NCI-H2196 treated with DMSO at 0.1 percent for 48 hours (cell line): ENCODE measurements at regions not wholly inside any gene's neighbourhood (a gene's known extent, or its start where the extent isn't known, plus 50 kb on each side); places are given as distances from the start of the nearest gene placed in this dataset.
A peak's percentile ranks its signal among the peaks of the same experiment; 100 is the strongest.

Experiments
- DNase-seq: peaks from one replicate; lab custom pipeline; 2025; ENCODE audit not compliant: unreplicated experiment; lab: John Stamatoyannopoulos, UW

DNA sequence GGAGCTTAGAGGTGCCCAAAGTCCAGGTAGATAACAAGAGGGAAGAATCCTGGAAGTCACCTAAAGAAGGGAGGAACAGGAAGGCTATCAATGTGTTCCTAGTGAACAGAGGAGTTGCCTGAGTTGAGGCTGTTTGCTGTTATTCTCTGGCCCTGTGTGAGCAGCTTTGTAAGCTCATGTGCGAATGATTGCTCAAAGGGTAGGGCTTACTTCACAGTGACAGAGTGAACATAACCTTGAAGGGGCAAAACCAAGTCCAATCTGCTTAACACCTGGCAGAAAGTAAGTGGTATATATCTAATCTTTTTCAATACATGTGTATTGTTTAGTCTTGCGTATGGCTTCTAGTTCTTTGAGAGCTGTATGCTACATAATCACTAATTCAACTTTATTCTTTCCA, 1153.6 kb downstream of the TUSC7 start:
- DNase-seq = no peak

DNA sequence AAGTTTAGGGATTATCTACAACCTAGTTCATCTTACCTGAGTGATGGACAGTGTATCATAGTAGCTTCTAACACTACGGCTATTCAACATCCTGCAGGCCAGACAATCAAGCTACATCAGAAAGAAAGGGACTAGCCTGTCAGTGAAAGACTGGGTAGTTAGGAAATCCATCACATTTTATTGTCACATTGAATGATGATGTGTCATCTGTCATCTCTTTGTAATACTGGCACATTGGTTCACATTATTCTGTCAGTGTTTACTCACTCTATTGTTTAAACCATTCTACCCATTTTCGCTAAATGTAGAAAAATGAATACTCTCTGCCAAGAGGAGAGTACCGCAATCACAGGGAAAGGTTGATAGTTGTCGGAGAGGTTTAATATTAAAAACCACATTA, 1155.8 kb downstream of the TUSC7 start:
- DNase-seq = no peak

- DNase-seq = no peak
These were observed 1159.2 kb downstream of the TUSC7 start for GRCh38 chr3:117868766-117869165.

DNA sequence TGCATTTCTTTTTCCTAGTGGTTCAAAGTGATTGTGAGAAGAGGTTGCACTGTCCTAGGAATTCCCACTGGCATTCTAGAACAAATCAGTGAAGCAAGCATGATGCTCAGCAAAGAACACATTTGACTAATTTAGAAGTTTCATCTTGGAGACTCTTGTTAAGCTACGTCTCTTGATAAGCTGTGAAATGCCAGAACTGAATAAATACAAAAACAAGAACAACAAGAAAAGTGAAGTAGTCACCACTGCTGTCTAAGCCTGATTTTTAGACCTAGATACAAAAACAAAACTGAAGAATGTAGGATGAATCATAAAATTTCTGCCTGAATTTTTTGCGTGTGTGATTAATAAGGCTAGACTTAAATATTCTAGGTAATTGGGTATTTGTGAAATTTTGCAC, 1162.4 kb downstream of the TUSC7 start:
- DNase-seq = no peak

GRCh38 chr3:117872594-117873248, 1161.9 kb downstream of the IGSF11 start:
- DNase-seq = peak; percentile 91

GRCh38 chr3:117873249-117873600, 1161.4 kb downstream of the IGSF11 start:
- peak; percentile 92 for DNase-seq

DNA sequence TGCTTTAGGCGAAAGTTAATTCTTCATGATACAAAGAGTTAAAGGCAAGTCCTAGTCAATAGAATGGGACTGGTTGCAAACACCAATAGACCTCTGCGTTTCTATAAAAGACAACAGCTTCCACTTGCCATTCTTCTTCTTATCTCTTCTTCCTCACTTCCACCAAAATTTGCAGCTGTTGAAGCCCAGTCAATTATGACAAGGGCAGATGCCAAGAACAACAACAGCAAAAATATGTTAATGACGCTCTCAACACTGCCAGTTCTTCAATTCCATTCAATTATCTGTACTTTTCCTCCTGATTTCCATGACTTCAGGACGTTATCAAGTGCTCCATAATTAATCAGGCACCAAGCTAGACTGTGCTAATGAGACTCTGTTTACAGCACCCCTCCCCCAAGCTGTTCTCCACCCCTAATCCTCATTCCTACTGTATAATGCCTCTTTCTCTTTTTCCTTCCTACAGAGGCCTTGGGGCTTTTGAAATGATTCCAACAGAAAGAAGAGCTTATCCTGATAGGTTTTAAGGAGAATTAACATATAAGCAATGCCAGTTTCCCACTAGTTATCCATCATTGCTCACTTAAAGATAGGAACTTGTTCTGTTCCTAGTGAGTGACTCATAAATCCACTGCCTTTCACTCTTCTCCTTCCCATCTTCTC, 1160.5 kb downstream of the IGSF11 start:
- DNase-seq = no peak

GRCh38 chr3:117874904-117875874, 1159.5 kb downstream of the IGSF11 start:
- DNase-seq = no peak

DNA sequence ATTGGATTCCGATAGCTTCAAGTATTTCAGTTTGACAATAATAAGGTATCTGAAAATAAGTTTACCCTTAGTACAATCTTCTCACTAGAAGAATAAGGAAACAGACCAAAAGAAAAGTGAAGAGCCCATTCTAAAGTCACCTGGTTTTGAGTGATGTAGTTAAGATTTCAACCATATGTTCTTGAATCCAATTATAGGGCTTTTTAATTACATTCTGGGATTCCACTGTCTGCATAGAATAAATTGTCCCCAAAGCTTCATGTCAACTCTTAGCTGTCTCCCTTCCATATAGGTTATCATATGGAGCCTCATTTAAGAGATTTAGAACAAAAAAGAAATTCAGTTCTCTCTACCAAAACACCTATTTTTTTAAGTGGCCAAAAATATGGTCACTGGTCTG, 1158.8 kb downstream of the IGSF11 start:
- no peak for DNase-seq

GRCh38 chr3:117880638-117881037, 1154.0 kb downstream of the IGSF11 start:
- no peak for DNase-seq

- DNase-seq = no peak
These were observed 1153.4 kb downstream of the IGSF11 start for GRCh38 chr3:117881210-117881609.

GRCh38 chr3:117885011-117885441, 1149.6 kb downstream of the IGSF11 start:
- DNase-seq = no peak

GRCh38 chr3:117886147-117886546, 1148.5 kb downstream of the IGSF11 start:
- DNase-seq = no peak

DNA sequence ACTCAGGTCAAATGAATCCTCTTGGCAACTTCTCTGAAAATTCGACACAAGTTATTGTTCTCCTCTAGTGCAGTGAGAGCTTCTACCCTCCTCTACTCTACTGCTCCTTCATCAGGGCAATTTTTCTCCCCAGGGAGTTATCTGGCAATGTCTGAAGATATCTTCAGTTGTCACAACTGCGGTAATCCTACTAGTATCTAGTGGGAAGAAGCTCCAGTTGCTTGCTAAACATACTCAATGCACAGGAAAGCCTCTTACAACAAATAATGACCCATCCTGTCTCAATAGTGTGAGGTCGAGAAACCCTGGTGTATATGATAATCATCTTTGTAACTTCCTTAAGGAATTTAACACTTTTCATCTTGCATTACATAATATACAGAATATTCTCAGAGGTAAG, 1147.6 kb downstream of the IGSF11 start:
- no peak for DNase-seq

DNA sequence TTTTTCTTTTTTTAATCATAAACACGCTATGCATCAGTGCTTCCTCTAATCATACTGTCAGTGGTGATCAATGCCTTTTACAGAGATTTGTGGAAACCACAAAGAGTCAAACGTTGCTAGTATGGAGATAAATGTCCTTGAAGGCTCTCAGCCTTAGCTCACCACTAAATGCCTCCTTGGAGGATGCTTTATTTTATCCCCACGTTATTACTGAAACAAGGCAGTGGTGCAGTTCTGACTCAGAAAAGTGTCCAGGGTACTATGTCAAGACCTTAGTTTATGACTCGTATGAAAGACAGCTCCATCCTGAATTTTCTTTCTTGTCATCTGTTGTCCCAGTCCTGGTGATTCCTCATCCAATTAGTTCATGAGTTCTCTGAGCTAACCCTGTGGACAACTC, 1146.7 kb downstream of the IGSF11 start:
- DNase-seq = no peak

GRCh38 chr3:117892431-117892841, 1142.2 kb downstream of the IGSF11 start:
- no peak for DNase-seq

DNA sequence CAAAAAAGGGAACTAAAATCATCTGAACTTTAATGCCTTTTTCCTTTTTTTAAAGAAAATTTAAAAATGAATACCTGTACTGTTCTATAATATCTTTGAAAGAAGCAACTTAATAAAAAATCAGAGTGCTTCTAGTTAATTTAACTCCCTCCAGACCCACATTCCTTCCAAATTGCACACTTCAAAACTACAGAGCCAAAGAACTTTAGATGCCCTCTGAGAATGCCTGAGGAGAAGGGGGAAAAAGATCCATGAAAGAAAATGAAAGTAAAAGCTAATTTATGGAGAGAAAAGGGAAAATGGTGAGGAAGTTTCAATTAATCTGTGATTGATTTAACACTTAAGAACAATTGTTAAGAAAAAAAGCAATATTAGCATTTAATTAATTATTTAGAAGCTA, 1141.6 kb downstream of the IGSF11 start:
- no peak for DNase-seq

DNA sequence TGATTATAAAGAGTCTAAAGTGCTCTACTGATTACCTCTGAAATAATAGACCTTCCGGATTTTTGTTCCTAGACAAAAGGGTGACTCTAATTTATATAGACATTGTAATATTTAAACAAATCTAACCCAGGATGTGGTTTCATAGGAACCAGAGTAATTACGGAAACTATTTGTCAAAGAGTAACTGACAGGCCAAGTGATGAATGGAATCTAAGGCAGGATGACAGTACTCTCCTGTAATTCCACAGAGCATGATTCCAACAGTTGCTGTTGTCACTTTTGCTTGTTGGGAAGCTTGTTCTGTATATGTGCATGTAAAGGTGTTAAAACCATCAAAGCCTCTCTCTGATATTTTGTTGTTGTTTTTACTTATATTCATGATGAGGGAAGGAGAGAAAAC, 1141.0 kb downstream of the IGSF11 start:
- peak; percentile 37 for DNase-seq

DNA sequence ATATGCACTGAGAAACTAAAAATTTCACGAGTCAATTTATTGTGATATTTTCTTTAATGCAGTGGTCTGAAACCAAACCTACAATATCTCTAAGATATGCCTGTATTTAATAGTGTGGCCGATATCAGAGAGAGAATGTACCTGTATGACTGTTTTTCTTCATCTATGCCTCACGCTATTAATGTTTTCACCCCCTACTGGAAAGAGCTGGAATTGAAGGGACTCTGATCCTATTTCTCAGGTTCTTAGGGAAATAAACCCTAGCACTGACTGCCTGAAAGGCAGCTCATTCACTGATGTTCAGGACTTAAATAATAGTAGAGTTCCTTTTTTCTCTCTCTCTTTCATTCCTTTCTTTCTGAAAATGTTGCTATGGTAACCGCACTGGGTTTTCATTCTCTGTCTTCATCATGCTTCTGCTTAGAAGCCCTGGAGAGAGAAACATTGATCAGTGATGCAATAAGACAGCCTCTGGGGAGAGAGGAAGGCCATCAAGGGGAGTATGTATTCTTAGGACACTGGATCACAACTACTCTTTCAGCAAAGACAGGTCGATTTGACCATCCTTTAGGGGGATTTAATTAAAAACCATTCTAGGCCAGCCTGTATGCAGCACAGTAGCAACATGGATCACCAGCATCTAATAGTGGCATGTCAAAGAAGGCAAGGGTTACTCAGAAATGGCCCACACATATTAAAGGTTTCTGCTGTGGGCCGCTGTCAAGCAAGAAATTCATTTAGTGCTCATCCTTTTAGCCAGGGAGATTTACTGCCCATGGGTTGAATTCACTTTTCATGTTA, 1135.7 kb downstream of the IGSF11 start:
- DNase-seq = no peak

DNA sequence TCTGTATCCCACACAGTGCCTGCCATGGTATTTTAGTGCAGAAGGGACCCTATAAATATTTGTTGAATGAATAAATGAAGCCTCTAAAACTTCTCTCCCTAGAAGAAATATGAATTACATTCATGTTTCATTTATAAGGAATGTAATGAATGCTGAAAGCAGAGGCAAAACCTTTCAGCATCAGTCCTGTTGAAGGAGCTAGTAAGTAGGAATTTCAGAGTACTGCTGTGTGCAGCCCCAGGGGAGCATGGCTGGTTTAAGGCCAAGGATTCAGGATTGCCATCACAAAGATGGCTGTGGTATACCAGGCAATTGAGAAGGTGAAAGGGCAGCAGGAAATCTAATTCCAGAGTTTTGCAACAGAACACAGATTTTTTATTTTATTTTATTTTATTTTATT, 1131.4 kb downstream of the IGSF11 start:
- DNase-seq = no peak
